Upper lobe of right lung (tissue), 1 donor: ENCODE measurements at regions not wholly inside any gene's neighbourhood (a gene's known extent, or its start where the extent isn't known, plus 50 kb on each side); places are given as distances from the start of the nearest gene placed in this dataset.
"Not testable (repeated sequence)": the region's sequence is repeated elsewhere in the genome, so short reads cannot be mapped to it uniquely, and the experiment has no call there.

Experiments used
- ATAC-seq: fragments of 200-7000 bp; cut with Tn5 transposase; one replicate; pipeline ENCODE4 v1.9.1; 2020; ENCODE audit warnings: mild to moderate bottlenecking, moderate library complexity
- DNase-seq: peaks from one replicate; pipeline ENCODE4 v3.0.0-alpha.2; 2020
- H3K27ac ChIP-seq: fragments of 200-600 bp; one replicate; pipeline ENCODE4 v1.8.0; 2022
- H3K27me3 ChIP-seq: fragments of 200-600 bp; one replicate; pipeline ENCODE4 v1.8.0; 2022; ENCODE audit warnings: mild to moderate bottlenecking
- H3K36me3 ChIP-seq: fragments of 200-600 bp; one replicate; pipeline ENCODE4 v1.8.0; 2022
- H3K4me1 ChIP-seq: fragments of 200-600 bp; one replicate; pipeline ENCODE4 v1.8.0; 2022
- H3K4me3 ChIP-seq: fragments of 200-600 bp; one replicate; pipeline ENCODE4 v1.8.0; 2022; ENCODE audit warnings: mild to moderate bottlenecking
- H3K9me3 ChIP-seq: fragments of 200-600 bp; one replicate; pipeline ENCODE4 v1.8.0; 2022
- CTCF ChIP-seq: fragments of 200-600 bp; IDR thresholded peaks from one replicate; pipeline ENCODE4 v1.8.0; 2022; ENCODE audit warnings: antibody characterized with exemption
- intact Hi-C: fragments of 100-400 bp; cut with DNase I; formaldehyde crosslinking; loops from one replicate; pipeline ENCODE4 v1.11.0; 2022
- donor health status: DM: no; HTN: yes; CAD: no; lungs with severe emphysema.

- H3K9me3 ChIP-seq: no peaks in the 10 kb centered on the region
- no peak overlapping the region for H3K4me3 ChIP-seq
- intact Hi-C loops: no loop called here
- no peak for DNase-seq
- no peaks in the 10 kb centered on the region for H3K4me1 ChIP-seq
- TF ChIP-seq CTCF: no peak
- no peak for ATAC-seq
- no peaks in the 10 kb centered on the region for H3K36me3 ChIP-seq
- no peak overlapping the region for H3K27ac ChIP-seq
- no peaks in the 10 kb centered on the region for H3K27me3 ChIP-seq
Observed at GRCh38 chr13:74272826-74273225, 138.6 kb upstream of the KLF12 start.

- H3K27me3 ChIP-seq: no peaks in the 10 kb centered on the region
- H3K9me3 ChIP-seq: no peaks in the 10 kb centered on the region
- H3K27ac ChIP-seq: no peak overlapping the region
- intact Hi-C loops: no loop called here
- TF ChIP-seq CTCF: no peak
- no peak for ATAC-seq
- no peak overlapping the region for H3K4me3 ChIP-seq
- no peak for DNase-seq
- H3K4me1 ChIP-seq: no peaks in the 10 kb centered on the region
- H3K36me3 ChIP-seq: no peaks in the 10 kb centered on the region
Observed at GRCh38 chr13:74270018-74270417, 135.8 kb upstream of the KLF12 start.

DNA sequence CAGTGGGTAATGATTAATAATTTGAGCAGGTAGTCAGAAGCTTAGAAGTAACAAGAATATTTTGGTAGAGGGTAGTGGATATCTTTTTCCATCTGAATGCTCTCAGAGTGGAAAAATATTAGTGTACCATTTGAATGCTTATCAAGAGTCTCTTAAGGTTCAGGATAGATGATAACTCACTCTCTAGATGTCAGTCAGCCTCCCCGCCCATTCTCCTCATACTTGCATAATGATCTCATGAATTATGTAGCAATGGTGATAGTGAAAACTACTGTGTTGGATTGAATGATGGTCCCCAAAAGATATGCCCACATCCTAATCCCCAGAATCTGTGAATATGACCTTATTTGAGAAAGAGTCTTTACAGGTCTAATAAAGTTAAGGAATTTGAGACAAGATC lies 132.7 kb upstream of the KLF12 start:
- intact Hi-C loops: no loop called here
- Histone ChIP-seq H3K9me3 (no peaks in the 10 kb centered on the region), H3K4me3 (no peak overlapping the region), H3K4me1 (no peaks in the 10 kb centered on the region), H3K27ac (no peak overlapping the region), H3K36me3 (no peaks in the 10 kb centered on the region), H3K27me3 (no peaks in the 10 kb centered on the region)
- ATAC-seq: no peak
- TF ChIP-seq CTCF: no peak
- DNase-seq: no peak

GRCh38 chr13:74266309-74266708 lies 132.1 kb upstream of the KLF12 start:
- ATAC-seq: no peak
- TF ChIP-seq CTCF: no peak
- H3K4me1 ChIP-seq: no peaks in the 10 kb centered on the region
- H3K4me3 ChIP-seq: no peak overlapping the region
- no peaks in the 10 kb centered on the region for H3K36me3 ChIP-seq
- DNase-seq: no peak
- intact Hi-C loops: no loop called here
- no peaks in the 10 kb centered on the region for H3K9me3 ChIP-seq
- H3K27ac ChIP-seq: no peak overlapping the region
- no peaks in the 10 kb centered on the region for H3K27me3 ChIP-seq

DNA sequence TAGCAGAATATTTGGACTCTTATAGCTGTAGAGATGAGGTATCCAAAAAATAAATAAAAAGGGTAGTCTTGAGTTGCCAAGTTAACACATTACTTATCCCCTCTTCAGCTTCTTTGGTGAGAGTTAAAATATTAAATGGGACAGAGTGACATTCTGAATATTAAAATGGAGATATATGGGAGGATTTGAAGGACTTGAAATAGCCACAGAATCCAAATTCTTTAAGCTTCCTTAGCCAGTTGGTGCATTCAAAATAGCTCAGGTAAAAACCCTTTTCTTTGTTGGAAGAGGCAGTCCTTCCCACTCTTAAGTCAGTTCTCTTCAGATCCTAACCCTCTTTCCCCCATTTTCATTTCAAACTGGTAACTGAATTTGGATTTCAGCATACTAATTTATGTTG lies 130.1 kb upstream of the KLF12 start:
- intact Hi-C loops: no loop called here
- no peak for DNase-seq

GRCh38 chr13:74260420-74260819 lies 126.2 kb upstream of the KLF12 start:
- H3K4me3 ChIP-seq, H3K4me1 ChIP-seq, H3K36me3 ChIP-seq, H3K27ac ChIP-seq, DNase-seq, H3K27me3 ChIP-seq, ATAC-seq, H3K9me3 ChIP-seq, intact Hi-C loops: not testable (repeated sequence)

More for the DNA sequence above, 130.1 kb upstream of the KLF12 start:
- H3K4me3 ChIP-seq: no peak overlapping the region
- H3K27ac ChIP-seq: no peak overlapping the region
- no peaks in the 10 kb centered on the region for H3K36me3 ChIP-seq
- no peaks in the 10 kb centered on the region for H3K4me1 ChIP-seq
- no peak for TF ChIP-seq CTCF
- no peak for ATAC-seq
- no peaks in the 10 kb centered on the region for H3K27me3 ChIP-seq
- H3K9me3 ChIP-seq: no peaks in the 10 kb centered on the region
